ENCODE measurements at regions not wholly inside any gene's neighbourhood (a gene's known extent, or its start where the extent isn't known, plus 50 kb on each side); places are given as distances from the start of the nearest gene placed in this dataset.

- DNase-seq (peak in 1 of 3 donors; percentile 10), ATAC-seq (ENCODE audit: insufficient read depth, low FRiP score) (no peak)
- H3K4me3 ChIP-seq, result no peak overlapping the region
- WGBS, 2 donors, result 65 to 84% methylated on average over 1 of the region's 1 CpG
- H3K27me3 ChIP-seq (ENCODE audit: control insufficient read depth in 3 of 3, insufficient read depth in 3 of 3, low read length in 2 of 3), result no peaks in the 10 kb centered on the region
- H3K27ac ChIP-seq (ENCODE audit: low read depth in 1 of 2, low read length in 1 of 2), result no peak overlapping the region
- no peak overlapping the region for H3K9ac ChIP-seq (ENCODE audit: insufficient read depth in 1 of 2, low read length in 2 of 2)
- H3K4me1 ChIP-seq (ENCODE audit: control insufficient read depth in 5 of 5, insufficient read depth in 5 of 5, low read length in 5 of 5), result no peaks in the 10 kb centered on the region
- H3K9me3 ChIP-seq (ENCODE audit: control insufficient read depth in 4 of 4, insufficient read depth in 3 of 4, low read length in 3 of 4), result no peaks in the 10 kb centered on the region
- TF ChIP-seq CTCF (IDR thresholded peaks at IDR 0.05; ENCODE audit: control extremely low read depth, extremely low read depth), result no peak
- no peaks in the 10 kb centered on the region for H3K36me3 ChIP-seq (ENCODE audit: control insufficient read depth in 4 of 4, insufficient read depth in 4 of 4, low read length in 4 of 4)
Measured at GRCh38 chr6:8579372-8579771, 144.0 kb upstream of the SLC35B3 start.

DNA sequence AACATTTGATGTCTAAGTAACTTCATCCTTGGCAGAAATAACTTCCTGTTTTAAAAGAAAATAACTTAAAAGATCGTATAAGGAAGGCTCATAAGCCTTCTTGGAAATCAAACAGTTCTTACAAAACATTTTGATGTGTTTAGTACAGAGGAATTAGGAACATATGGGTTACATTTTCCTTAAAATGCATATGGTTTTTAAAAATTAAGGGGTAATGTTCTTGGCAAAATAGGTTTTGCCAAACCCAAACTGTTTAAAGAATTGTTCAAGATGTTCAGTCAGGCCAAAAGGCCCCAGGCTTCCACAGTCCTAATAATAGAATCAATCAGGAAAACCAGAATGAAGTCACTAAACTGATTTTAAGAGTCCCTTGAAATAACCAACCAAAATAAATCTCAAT is 142.7 kb upstream of the SLC35B3 start:
- Histone ChIP-seq H3K36me3 (ENCODE audit: control insufficient read depth in 4 of 4, insufficient read depth in 4 of 4, low read length in 4 of 4) (no peaks in the 10 kb centered on the region), H3K4me1 (ENCODE audit: control insufficient read depth in 5 of 5, insufficient read depth in 5 of 5, low read length in 5 of 5) (no peaks in the 10 kb centered on the region), H3K9me3 (ENCODE audit: control insufficient read depth in 4 of 4, insufficient read depth in 3 of 4, low read length in 3 of 4) (no peaks in the 10 kb centered on the region), H3K27ac (ENCODE audit: low read depth in 1 of 2, low read length in 1 of 2) (no peak overlapping the region), H3K9ac (ENCODE audit: insufficient read depth in 1 of 2, low read length in 2 of 2) (no peak overlapping the region), H3K4me3 (no peak overlapping the region), H3K27me3 (ENCODE audit: control insufficient read depth in 3 of 3, insufficient read depth in 3 of 3, low read length in 2 of 3) (no peaks in the 10 kb centered on the region)
- WGBS, 2 donors, result 10 to 18% methylated on average over 1 of the region's 1 CpG
- TF ChIP-seq CTCF (IDR thresholded peaks at IDR 0.05; ENCODE audit: control extremely low read depth, extremely low read depth), result no peak
- DNase-seq (peak in 2 of 3 donors; percentile 16 to 48), ATAC-seq (ENCODE audit: insufficient read depth, low FRiP score) (no peak)

DNA sequence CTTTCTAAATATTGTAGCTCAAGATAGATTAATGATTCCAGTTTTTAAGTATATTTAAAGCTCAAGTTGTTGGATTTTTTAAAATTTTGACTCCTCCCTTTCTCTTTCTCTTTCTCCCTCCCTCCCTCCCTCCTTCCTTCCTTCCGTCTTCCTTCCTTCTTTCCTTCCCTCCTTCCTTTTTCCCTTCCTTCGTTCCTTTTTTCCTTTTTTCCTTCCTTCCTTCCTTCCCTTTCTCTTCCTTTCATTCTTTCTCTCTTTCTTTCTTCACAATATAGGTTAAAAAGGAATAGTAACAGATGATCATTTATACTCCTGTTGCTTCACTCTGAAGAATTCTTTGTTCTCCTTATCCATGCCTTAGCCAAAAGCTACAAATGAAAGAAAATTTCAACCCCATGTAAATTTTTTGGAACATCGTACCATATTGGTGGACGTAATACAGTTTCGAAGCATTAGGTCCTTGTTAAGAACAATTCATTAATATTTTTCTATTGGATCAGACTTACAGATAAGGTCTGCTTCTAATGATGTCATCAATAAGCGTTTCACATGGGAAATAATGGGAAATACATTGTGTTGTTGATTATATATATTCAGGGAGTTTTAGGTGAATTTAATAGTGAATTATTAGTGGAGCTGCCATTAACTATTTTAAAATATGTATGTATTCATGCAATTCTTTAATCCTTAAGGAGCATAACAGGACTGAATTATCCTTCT is 139.6 kb upstream of the SLC35B3 start:
- Histone ChIP-seq H3K9me3 (ENCODE audit: control insufficient read depth in 4 of 4, insufficient read depth in 3 of 4, low read length in 3 of 4) (no peaks in the 10 kb centered on the region), H3K27me3 (ENCODE audit: control insufficient read depth in 3 of 3, insufficient read depth in 3 of 3, low read length in 2 of 3) (no peaks in the 10 kb centered on the region), H3K4me1 (ENCODE audit: control insufficient read depth in 5 of 5, insufficient read depth in 5 of 5, low read length in 5 of 5) (no peaks in the 10 kb centered on the region), H3K4me3 (no peak overlapping the region), H3K27ac (ENCODE audit: low read depth in 1 of 2, low read length in 1 of 2) (no peak overlapping the region), H3K9ac (ENCODE audit: insufficient read depth in 1 of 2, low read length in 2 of 2) (no peak overlapping the region), H3K36me3 (ENCODE audit: control insufficient read depth in 4 of 4, insufficient read depth in 4 of 4, low read length in 4 of 4) (no peaks in the 10 kb centered on the region)
- no peak for TF ChIP-seq CTCF (IDR thresholded peaks at IDR 0.05; ENCODE audit: control extremely low read depth, extremely low read depth)
- DNase-seq (no peak), ATAC-seq (ENCODE audit: insufficient read depth, low FRiP score) (no peak)
- WGBS, 2 donors, result 83 to 86% methylated on average over 6 of the region's 6 CpGs

DNA sequence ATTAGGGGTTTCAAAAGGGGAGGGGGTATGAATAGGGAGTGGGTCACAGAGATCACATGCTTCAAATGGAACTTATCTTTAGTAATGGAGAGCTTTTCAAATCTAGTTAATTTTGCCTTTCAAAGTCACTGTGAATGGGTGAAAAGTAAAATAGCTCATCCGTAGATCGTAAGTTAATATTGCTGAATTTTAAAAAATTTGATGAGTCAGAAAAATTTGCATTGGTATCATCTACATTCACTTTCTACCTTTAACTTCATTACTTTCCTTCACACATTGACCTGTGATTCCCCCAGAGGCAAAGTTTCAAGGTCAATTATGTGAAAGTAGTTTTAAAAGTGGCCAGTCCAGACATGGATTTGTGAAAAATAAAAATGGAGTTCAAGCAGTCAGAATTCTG is 139.0 kb upstream of the SLC35B3 start:
- WGBS, 2 donors, result 96 to 98% methylated on average over 2 of the region's 2 CpGs
- no peaks in the 10 kb centered on the region for H3K27me3 ChIP-seq (ENCODE audit: control insufficient read depth in 3 of 3, insufficient read depth in 3 of 3, low read length in 2 of 3)
- no peaks in the 10 kb centered on the region for H3K4me1 ChIP-seq (ENCODE audit: control insufficient read depth in 5 of 5, insufficient read depth in 5 of 5, low read length in 5 of 5)
- H3K4me3 ChIP-seq, result no peak overlapping the region
- ATAC-seq (ENCODE audit: insufficient read depth, low FRiP score), result no peak
- H3K9me3 ChIP-seq (ENCODE audit: control insufficient read depth in 4 of 4, insufficient read depth in 3 of 4, low read length in 3 of 4), result no peaks in the 10 kb centered on the region
- H3K27ac ChIP-seq (ENCODE audit: low read depth in 1 of 2, low read length in 1 of 2), result no peak overlapping the region
- TF ChIP-seq CTCF (IDR thresholded peaks at IDR 0.05; ENCODE audit: control extremely low read depth, extremely low read depth), result no peak
- no peaks in the 10 kb centered on the region for H3K36me3 ChIP-seq (ENCODE audit: control insufficient read depth in 4 of 4, insufficient read depth in 4 of 4, low read length in 4 of 4)
- no peak overlapping the region for H3K9ac ChIP-seq (ENCODE audit: insufficient read depth in 1 of 2, low read length in 2 of 2)
- DNase-seq, result no peak
